Mesenchymal stem cell (in vitro differentiated cells and primary cell): ENCODE measurements at regions not wholly inside any gene's neighbourhood (a gene's known extent, or its start where the extent isn't known, plus 50 kb on each side); places are given as distances from the start of the nearest gene placed in this dataset.
A peak's percentile ranks its signal among the peaks of the same experiment; 100 is the strongest.

Experiments
- DNase-seq: peaks from one replicate; pipeline ENCODE4 v3.0.0-alpha.2; 2013
- H2AFZ ChIP-seq: one replicate; pipeline ENCODE4 v1.6.1; 2013; ENCODE audit warnings: low read depth, mild to moderate bottlenecking, control low read depth, inconsistent platforms, low read length, moderate library complexity
- H2AK5ac ChIP-seq: 2 replicates; pipeline ENCODE4 v1.6.1; 2013; ENCODE audit warnings: low read length, moderate library complexity, mild to moderate bottlenecking, inconsistent platforms; ENCODE audit not compliant: severe bottlenecking
- H2BK120ac ChIP-seq: one replicate; pipeline ENCODE4 v1.6.1; 2013; ENCODE audit warnings: low read depth, mild to moderate bottlenecking, inconsistent platforms, low read length, moderate library complexity
- H2BK12ac ChIP-seq, 2 experiments: one replicate each; pipeline ENCODE4 v1.6.1; 2013; ENCODE audit warnings: inconsistent platforms in 2 of 2, low read length in 2 of 2, mild to moderate bottlenecking in 2 of 2, moderate library complexity in 2 of 2, control low read depth in 1 of 2
- H2BK15ac ChIP-seq: one replicate; pipeline ENCODE4 v1.6.1; 2013; ENCODE audit warnings: mild to moderate bottlenecking, low read depth, inconsistent platforms; ENCODE audit not compliant: poor library complexity, severe bottlenecking
- H2BK5ac ChIP-seq: 2 replicates; pipeline ENCODE4 v1.6.1; 2013; ENCODE audit warnings: low read depth, mild to moderate bottlenecking, low read length, control low read depth, inconsistent platforms; ENCODE audit not compliant: poor library complexity, severe bottlenecking
- H3K14ac ChIP-seq, 2 experiments: one replicate each; pipeline ENCODE4 v1.6.1; 2013; ENCODE audit warnings: inconsistent platforms in 2 of 2, low read length in 2 of 2, control low read depth in 1 of 2, mild to moderate bottlenecking in 1 of 2, moderate library complexity in 1 of 2
- H3K18ac ChIP-seq, 2 experiments: one replicate each; pipeline ENCODE4 v1.6.1; 2013; ENCODE audit warnings: inconsistent platforms in 2 of 2, low read length in 2 of 2, control low read depth in 1 of 2, low read depth in 1 of 2, mild to moderate bottlenecking in 1 of 2
- H3K23ac ChIP-seq, 2 experiments: one replicate each; pipeline ENCODE4 v1.6.1; 2013; ENCODE audit warnings: inconsistent platforms in 2 of 2, low read length in 2 of 2, mild to moderate bottlenecking in 2 of 2, moderate library complexity in 2 of 2, control low read depth in 1 of 2
- H3K27ac ChIP-seq: 2 replicates; pipeline ENCODE4 v1.5.1; 2013; ENCODE audit warnings: mild to moderate bottlenecking, moderate library complexity, low read length, control low read depth, inconsistent platforms; ENCODE audit not compliant: poor library complexity, severe bottlenecking
- H3K27me3 ChIP-seq, 2 experiments: 2 replicates each; pipeline versions ENCODE4 v1.6.1 to v1.7.0; 2013; ENCODE audit warnings: low read length in 2 of 2, mild to moderate bottlenecking in 2 of 2, moderate library complexity in 2 of 2, control low read depth in 1 of 2, inconsistent platforms in 1 of 2; ENCODE audit not compliant: control insufficient read depth in 1 of 2, insufficient read depth in 1 of 2
- H3K36me3 ChIP-seq, 2 experiments: 2 replicates each; pipeline versions ENCODE4 v1.6.1 to v1.7.0; 2013; ENCODE audit warnings: low read length in 2 of 2, control low read depth in 1 of 2, inconsistent platforms in 1 of 2, low read depth in 1 of 2, mild to moderate bottlenecking in 1 of 2; ENCODE audit not compliant: insufficient read depth in 2 of 2, control insufficient read depth in 1 of 2
- H3K4ac ChIP-seq, 2 experiments: one replicate each; pipeline ENCODE4 v1.6.1; 2013; ENCODE audit warnings: inconsistent platforms in 2 of 2, low read length in 2 of 2, mild to moderate bottlenecking in 2 of 2, moderate library complexity in 2 of 2, control low read depth in 1 of 2, low read depth in 1 of 2
- H3K4me1 ChIP-seq: 2 replicates; pipeline ENCODE4 v1.6.1; 2013; ENCODE audit warnings: low read depth, low read length, control low read depth; ENCODE audit not compliant: control insufficient read depth, insufficient read depth
- H3K4me2 ChIP-seq: 2 replicates; pipeline ENCODE4 v1.6.1; 2013; ENCODE audit warnings: low read length, mild to moderate bottlenecking, inconsistent platforms; ENCODE audit not compliant: poor library complexity, severe bottlenecking
- H3K4me3 ChIP-seq, 2 experiments: 2 replicates each; pipeline versions ENCODE4 v1.5.1 to v1.7.0; 2013; ENCODE audit warnings: low read length in 2 of 2, mild to moderate bottlenecking in 2 of 2, control low read depth in 1 of 2, low read depth in 1 of 2; ENCODE audit not compliant: insufficient read depth in 1 of 2
- H3K79me1 ChIP-seq: replicated peaks from 2 replicates; pipeline ENCODE4 v1.6.1; 2013; ENCODE audit warnings: mild to moderate bottlenecking, control low read depth, low read length, inconsistent platforms; ENCODE audit not compliant: poor library complexity, severe bottlenecking
- H3K9ac ChIP-seq: 2 replicates; pipeline ENCODE4 v1.7.0; 2013; ENCODE audit warnings: mild to moderate bottlenecking, low read length, moderate library complexity
- H3K9me3 ChIP-seq: 2 replicates; pipeline ENCODE4 v1.7.0; 2013; ENCODE audit warnings: mild to moderate bottlenecking, low read length; ENCODE audit not compliant: control insufficient read depth
- H4K8ac ChIP-seq: one replicate; pipeline ENCODE4 v1.6.1; 2013; ENCODE audit warnings: inconsistent platforms, mild to moderate bottlenecking, low read length, moderate library complexity
- H4K91ac ChIP-seq: one replicate; pipeline ENCODE4 v1.6.1; 2013; ENCODE audit warnings: mild to moderate bottlenecking, low read length, inconsistent platforms
- WGBS: methylation state at CpG from one replicate; pipeline ENCODE4 v1.1.7; 2013; ENCODE audit warnings: mixed read lengths; 5-methylcytosine and 5-hydroxymethylcytosine counted together

- Histone ChIP-seq H3K4me1 (no peaks in the 10 kb centered on the region), H3K36me3 (no peaks in the 10 kb centered on the region), H2AK5ac (no peak overlapping the region), H2BK120ac (no peak overlapping the region), H3K18ac (no peak overlapping the region), H3K4ac (no peak overlapping the region), H2BK12ac (no peak overlapping the region), H3K9me3 (no peaks in the 10 kb centered on the region), H3K4me3 (no peak overlapping the region), H4K8ac (no peak overlapping the region), H3K27me3 (no peaks in the 10 kb centered on the region), H3K9ac (no peak overlapping the region), H2AFZ (no peak overlapping the region), H2BK5ac (no peak overlapping the region), H3K4me2 (no peak overlapping the region), H3K14ac (no peak overlapping the region), H3K79me1 (no peaks in the 10 kb centered on the region), H4K91ac (no peak overlapping the region), H3K23ac (no peak overlapping the region), H2BK15ac (no peak overlapping the region), H3K27ac (no peak overlapping the region)
- 87% methylated on average over 2 of the region's 4 CpGs for WGBS
- no peak for DNase-seq
These were observed 1305.3 kb downstream of the SLITRK5 start for GRCh38 chr13:88976466-88976865.

GRCh38 chr13:88978607-88979006 lies 1307.4 kb downstream of the SLITRK5 start:
- Histone ChIP-seq H3K18ac (no peak overlapping the region), H3K27me3 (no peaks in the 10 kb centered on the region), H4K91ac (no peak overlapping the region), H3K9me3 (no peaks in the 10 kb centered on the region), H3K79me1 (no peaks in the 10 kb centered on the region), H2BK12ac (no peak overlapping the region), H3K36me3 (no peaks in the 10 kb centered on the region), H2BK5ac (no peak overlapping the region), H3K4me2 (no peak overlapping the region), H3K27ac (no peak overlapping the region), H2AFZ (no peak overlapping the region), H3K9ac (no peak overlapping the region), H3K4me1 (no peaks in the 10 kb centered on the region), H3K23ac (no peak overlapping the region), H3K4ac (no peak overlapping the region), H2AK5ac (no peak overlapping the region), H2BK15ac (no peak overlapping the region), H4K8ac (no peak overlapping the region), H2BK120ac (no peak overlapping the region), H3K4me3 (no peak overlapping the region), H3K14ac (no peak overlapping the region)
- WGBS = 76% methylated on average over 2 of the region's 2 CpGs
- no peak for DNase-seq

GRCh38 chr13:88979465-88980175 lies 1308.4 kb downstream of the SLITRK5 start:
- no peak overlapping the region for H4K91ac ChIP-seq
- DNase-seq = peak; percentile 1

GRCh38 chr13:89003656-89004055 lies 1332.5 kb downstream of the SLITRK5 start:
- no peak overlapping the region for H2BK120ac ChIP-seq
- H2AK5ac ChIP-seq = no peak overlapping the region
- 100% methylated on average over 1 of the region's 2 CpGs for whole genome bisulfite sequencing
- no peaks in the 10 kb centered on the region for H3K36me3 ChIP-seq
- H3K23ac ChIP-seq = no peak overlapping the region
- DNase-seq = no peak
- H3K9ac ChIP-seq = no peak overlapping the region
- H3K27me3 ChIP-seq = no peaks in the 10 kb centered on the region
- H2BK12ac ChIP-seq = no peak overlapping the region
- H2AFZ ChIP-seq = no peak overlapping the region
- no peak overlapping the region for H3K4me2 ChIP-seq
- H3K18ac ChIP-seq = no peak overlapping the region
- H3K79me1 ChIP-seq = no peaks in the 10 kb centered on the region
- H3K4ac ChIP-seq = no peak overlapping the region
- no peaks in the 10 kb centered on the region for H3K9me3 ChIP-seq
- H2BK5ac ChIP-seq = peak overlapping the region; percentile 57
- no peak overlapping the region for H2BK15ac ChIP-seq
- no peak overlapping the region for H3K4me3 ChIP-seq
- H4K91ac ChIP-seq = no peak overlapping the region
- no peak overlapping the region for H3K14ac ChIP-seq
- no peaks in the 10 kb centered on the region for H3K4me1 ChIP-seq
- no peak overlapping the region for H4K8ac ChIP-seq
- no peak overlapping the region for H3K27ac ChIP-seq

More at GRCh38 chr13:88979465-88980175, 1308.4 kb downstream of the SLITRK5 start:
- Histone ChIP-seq H3K4me1 (no peaks in the 10 kb centered on the region), H3K79me1 (no peaks in the 10 kb centered on the region), H3K27ac (no peak overlapping the region), H3K9me3 (no peaks in the 10 kb centered on the region), H2BK120ac (no peak overlapping the region), H3K36me3 (no peaks in the 10 kb centered on the region), H3K4me2 (no peak overlapping the region), H4K8ac (no peak overlapping the region), H2AK5ac (no peak overlapping the region), H2BK12ac (no peak overlapping the region), H2BK5ac (no peak overlapping the region), H3K4ac (no peak overlapping the region), H3K9ac (no peak overlapping the region), H2BK15ac (no peak overlapping the region), H3K27me3 (no peaks in the 10 kb centered on the region), H3K18ac (no peak overlapping the region), H3K23ac (no peak overlapping the region), H2AFZ (no peak overlapping the region), H3K4me3 (no peak overlapping the region), H3K14ac (no peak overlapping the region)
- 76% methylated on average over 6 of the region's 7 CpGs for WGBS
